COLO829 (cell line): ENCODE measurements at regions not wholly inside any gene's neighbourhood (a gene's known extent, or its start where the extent isn't known, plus 50 kb on each side); places are given as distances from the start of the nearest gene placed in this dataset.

ENCODE experiments used
- DNase-seq: peaks from one replicate; pipeline ENCODE4 v3.0.0; 2012; ENCODE audit warnings: low spot score

DNA sequence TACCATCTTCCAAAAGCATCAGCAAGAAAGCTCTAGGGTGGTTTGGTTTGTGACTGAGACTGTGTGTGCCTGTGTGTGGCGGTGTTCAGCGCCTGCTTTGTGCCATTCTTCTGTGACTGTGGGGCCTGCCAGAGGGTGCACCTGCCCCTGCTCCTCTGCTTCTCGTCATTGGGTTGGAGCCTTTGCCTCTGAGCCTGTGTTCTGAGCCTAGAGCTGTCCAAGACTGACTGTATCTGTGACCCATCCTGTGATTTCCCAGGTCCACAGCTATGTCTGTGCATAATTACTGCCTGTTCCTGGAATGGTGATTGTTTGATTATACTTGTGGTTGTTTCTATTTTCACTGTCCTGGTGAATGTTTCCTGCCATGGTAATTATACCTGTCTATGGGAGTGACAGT lies 57.1 kb upstream of the KLHL29 start:
- DNase-seq = no peak

DNA sequence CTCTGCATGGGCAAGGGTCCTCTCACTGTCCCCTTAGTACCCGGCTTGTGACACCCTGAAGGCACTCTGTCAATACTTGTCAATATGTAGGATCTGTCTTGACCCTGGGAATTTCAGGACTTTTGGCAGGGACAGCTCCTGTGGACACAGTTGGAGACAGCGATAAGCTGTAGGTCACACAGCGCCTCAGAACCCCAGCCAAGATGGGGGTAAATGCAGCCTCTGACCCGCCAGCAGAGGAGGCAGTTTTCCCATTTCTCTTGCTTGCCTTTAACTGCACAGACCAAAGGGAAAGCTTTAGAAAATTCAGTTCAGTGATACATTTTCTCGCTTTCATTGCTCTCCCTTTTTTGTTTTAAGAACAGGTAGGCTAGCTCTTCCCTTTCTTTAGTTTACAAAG lies 54.8 kb upstream of the KLHL29 start:
- DNase-seq = peak; percentile 13
